Psoas muscle (tissue), 7 donors: ENCODE measurements at regions not wholly inside any gene's neighbourhood (a gene's known extent, or its start where the extent isn't known, plus 50 kb on each side); places are given as distances from the start of the nearest gene placed in this dataset.

Experiments
- ATAC-seq, 4 donors: fragments of 200-7000 bp; cut with Tn5 transposase; one replicate each; pipeline ENCODE4 v1.9.1; 2020; ENCODE audit warnings: moderate library complexity in 3 of 4, mild to moderate bottlenecking in 2 of 4
- DNase-seq, 2 donors: peaks; one replicate each; pipeline ENCODE4 v3.0.0-alpha.2; 2020
- H3K27ac ChIP-seq: fragments of 200-600 bp; one replicate; pipeline ENCODE4 v1.8.0; 2022
- H3K27me3 ChIP-seq, 3 donors: fragments of 200-600 bp in 1 of 3; one replicate each; pipeline versions ENCODE4 v1.6.1 to v1.8.0; 2013 to 2022; ENCODE audit warnings: low read length in 2 of 3, mild to moderate bottlenecking in 2 of 3, moderate library complexity in 1 of 3; ENCODE audit not compliant: insufficient read depth in 3 of 3
- H3K36me3 ChIP-seq, 2 donors: fragments of 200-600 bp in 1 of 2; one replicate each; pipeline versions ENCODE4 v1.6.1 to v1.8.0; 2013 to 2022; ENCODE audit warnings: low read depth in 1 of 2, mild to moderate bottlenecking in 1 of 2, moderate library complexity in 1 of 2; ENCODE audit not compliant: insufficient read depth in 1 of 2
- H3K4me1 ChIP-seq: fragments of 200-600 bp; one replicate; pipeline ENCODE4 v1.8.0; 2022
- H3K4me3 ChIP-seq: fragments of 200-600 bp; one replicate; pipeline ENCODE4 v1.8.0; 2022; ENCODE audit warnings: mild to moderate bottlenecking
- H3K9me3 ChIP-seq: fragments of 200-600 bp; one replicate; pipeline ENCODE4 v1.8.0; 2022
- CTCF ChIP-seq: fragments of 200-600 bp; IDR thresholded peaks from one replicate; pipeline ENCODE4 v1.8.0; 2022; ENCODE audit warnings: antibody characterized with exemption
- WGBS, 3 donors: extraction: QIAGEN DNeasy Blood & Tissue Kit; methylation state at CpG; one replicate each; pipeline versions ENCODE4 v1.1.6 to v1.1.7; 2013; 5-methylcytosine and 5-hydroxymethylcytosine counted together
- intact Hi-C, 2 donors: fragments of 100-400 bp; cut with DNase I; formaldehyde crosslinking; loops; one replicate each; pipeline versions ENCODE4 v1.11.0 to v1.14.2; 2022
- donor health status: healthy with polysubstance abuse.
- donor health status: DM: no; HTN: no; CAD: no; lungs with moderate emphysema.
- donor health status: Bipolar disorder and iron deficiency.
- donor health status: healthy.
- donor health status: DM: yes; HTN: yes; CAD: no.
- donor health status: DM: no; HTN: no; CAD: no.
- donor health status: DM: yes; HTN: yes; CAD: no.

- no peak for DNase-seq
- WGBS, 3 donors = 24 to 31% (median 29%) methylated on average over 9 of the region's 9 CpGs
Observed at GRCh38 chr5:167602067-167602466, 689.4 kb upstream of the WWC1 start.

DNA sequence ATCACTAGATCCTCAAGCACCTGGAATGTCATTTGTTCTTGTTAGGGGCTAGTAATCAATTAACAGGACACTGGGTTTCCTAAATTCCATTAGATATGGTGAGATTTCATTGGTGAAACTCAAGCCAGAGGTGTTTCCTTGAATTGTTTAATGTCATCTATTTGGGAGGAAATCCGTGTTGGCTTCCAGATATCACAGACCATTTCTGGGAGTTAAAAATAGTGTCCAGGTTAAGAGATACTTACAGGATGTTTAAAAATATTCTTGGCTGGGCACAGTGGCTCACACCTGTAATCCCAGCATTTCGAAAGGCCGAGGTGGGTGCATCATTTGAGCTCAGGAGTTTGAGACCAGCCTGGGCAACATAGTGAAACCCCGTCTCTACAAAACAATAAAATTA is 688.3 kb upstream of the WWC1 start:
- no peak overlapping the region for H3K4me3 ChIP-seq
- no peaks in the 10 kb centered on the region for H3K36me3 ChIP-seq
- 62 to 73% (median 72%) methylated on average over 4 of the region's 4 CpGs for WGBS, 3 donors
- no peak for DNase-seq
- H3K9me3 ChIP-seq = no peaks in the 10 kb centered on the region
- TF ChIP-seq CTCF = no peak
- no peak overlapping the region for H3K27ac ChIP-seq
- no peaks in the 10 kb centered on the region for H3K4me1 ChIP-seq
- H3K27me3 ChIP-seq = no peaks in the 10 kb centered on the region
- no peak for ATAC-seq
- intact Hi-C loops = no loop called here

More at GRCh38 chr5:167602067-167602466, 689.4 kb upstream of the WWC1 start:
- no peaks in the 10 kb centered on the region for H3K9me3 ChIP-seq
- TF ChIP-seq CTCF = no peak
- no peaks in the 10 kb centered on the region for H3K4me1 ChIP-seq
- H3K4me3 ChIP-seq = no peak overlapping the region
- intact Hi-C loops = no loop called here
- H3K36me3 ChIP-seq = no peaks in the 10 kb centered on the region
- H3K27ac ChIP-seq = no peak overlapping the region
- ATAC-seq = no peak
- no peaks in the 10 kb centered on the region for H3K27me3 ChIP-seq

- Histone ChIP-seq H3K9me3 (no peaks in the 10 kb centered on the region), H3K4me3 (no peak overlapping the region), H3K27me3 (no peaks in the 10 kb centered on the region), H3K36me3 (no peaks in the 10 kb centered on the region), H3K4me1 (no peaks in the 10 kb centered on the region), H3K27ac (no peak overlapping the region)
- no peak for ATAC-seq
- 72 to 78% (median 75%) methylated on average over 13 of the region's 13 CpGs for WGBS, 3 donors
- intact Hi-C loops = no loop called here
- no peak for TF ChIP-seq CTCF
- DNase-seq = no peak
Observed at GRCh38 chr5:167608390-167609272, 682.8 kb upstream of the WWC1 start.

GRCh38 chr5:167614294-167615021 is 677.0 kb upstream of the WWC1 start:
- H3K27ac ChIP-seq = no peak overlapping the region
- WGBS, 3 donors = 52 to 54% (median 53%) methylated on average over 8 of the region's 8 CpGs
- no peak for TF ChIP-seq CTCF
- no peaks in the 10 kb centered on the region for H3K36me3 ChIP-seq
- no peak overlapping the region for H3K4me3 ChIP-seq
- no peak for DNase-seq
- ATAC-seq = no peak
- intact Hi-C loops = no loop called here
- H3K9me3 ChIP-seq = no peaks in the 10 kb centered on the region
- no peaks in the 10 kb centered on the region for H3K4me1 ChIP-seq
- H3K27me3 ChIP-seq = no peaks in the 10 kb centered on the region
